GM12872 (cell line): ENCODE measurements at regions not wholly inside any gene's neighbourhood (a gene's known extent, or its start where the extent isn't known, plus 50 kb on each side); places are given as distances from the start of the nearest gene placed in this dataset.

Experiments used
- CTCF ChIP-seq: IDR thresholded peaks from 3 replicates; pipeline ENCODE4 v1.5.1; 2011; ENCODE audit warnings: low read depth, mild to moderate bottlenecking, low read length, moderate library complexity; ENCODE audit not compliant: insufficient read depth

DNA sequence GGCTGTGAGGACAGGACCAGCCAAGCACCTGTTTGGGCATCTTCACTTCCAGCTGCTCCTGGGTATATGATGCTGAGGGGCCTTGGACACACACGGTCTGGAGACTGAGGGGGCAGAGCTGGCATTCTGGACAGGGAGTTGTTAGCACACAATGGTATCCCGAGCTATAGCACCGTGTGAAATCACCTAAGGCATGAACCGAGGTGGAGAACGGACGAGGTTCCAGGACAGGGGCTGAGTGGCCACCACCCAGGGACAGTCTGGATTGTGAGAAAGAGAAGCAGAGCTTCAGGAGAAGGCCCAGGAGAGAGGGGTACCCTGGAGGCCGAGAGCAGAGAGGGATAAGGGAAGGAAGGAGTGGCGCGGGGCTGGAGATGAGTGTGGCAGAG, 571.8 kb downstream of the TCERG1L start:
- no peak for TF ChIP-seq CTCF

GRCh38 chr10:130740166-130740565, 571.4 kb downstream of the TCERG1L start:
- TF ChIP-seq CTCF = no peak

DNA sequence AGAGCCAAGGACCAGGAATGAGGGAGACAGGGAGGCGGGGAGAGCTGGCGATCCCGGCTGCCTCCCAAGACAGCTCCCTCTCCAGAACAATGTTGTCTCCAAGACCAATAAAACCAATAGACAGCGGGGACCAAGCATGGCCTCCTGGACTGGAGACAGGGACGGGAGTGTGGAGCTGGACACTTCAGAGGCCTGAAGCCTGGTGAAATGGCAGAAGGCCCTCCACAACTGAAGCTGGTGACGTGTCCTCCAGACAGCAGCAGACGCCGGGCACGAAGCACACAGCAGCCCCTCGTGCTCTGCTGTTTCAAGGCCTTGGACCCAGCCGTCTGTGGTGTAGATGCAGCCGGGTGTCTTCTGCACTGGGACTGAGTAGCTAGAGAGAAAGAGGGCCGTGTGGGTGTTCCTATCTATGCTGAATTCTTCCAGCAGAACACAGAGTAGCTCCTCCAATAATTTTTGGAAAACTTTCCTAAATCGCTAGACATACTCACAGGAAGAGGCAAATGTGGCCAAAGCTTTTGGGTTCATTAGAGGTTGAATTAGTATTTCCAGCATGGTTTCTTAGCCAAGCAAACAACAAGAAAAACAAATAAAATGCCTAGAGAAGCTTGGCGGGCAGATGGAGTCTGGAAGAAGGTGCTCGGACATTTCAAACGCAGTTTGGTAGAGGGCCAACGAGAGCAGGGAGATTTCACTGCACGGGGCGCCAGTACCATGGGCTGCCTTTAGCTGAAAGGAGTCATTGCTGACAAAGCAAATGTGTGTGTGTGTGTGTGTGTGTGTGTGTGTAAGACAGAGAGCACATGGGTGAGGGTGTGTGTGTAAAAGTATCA, 570.4 kb downstream of the TCERG1L start:
- no peak for TF ChIP-seq CTCF

- TF ChIP-seq CTCF = no peak
These were observed 569.3 kb downstream of the TCERG1L start for GRCh38 chr10:130741901-130742855.

DNA sequence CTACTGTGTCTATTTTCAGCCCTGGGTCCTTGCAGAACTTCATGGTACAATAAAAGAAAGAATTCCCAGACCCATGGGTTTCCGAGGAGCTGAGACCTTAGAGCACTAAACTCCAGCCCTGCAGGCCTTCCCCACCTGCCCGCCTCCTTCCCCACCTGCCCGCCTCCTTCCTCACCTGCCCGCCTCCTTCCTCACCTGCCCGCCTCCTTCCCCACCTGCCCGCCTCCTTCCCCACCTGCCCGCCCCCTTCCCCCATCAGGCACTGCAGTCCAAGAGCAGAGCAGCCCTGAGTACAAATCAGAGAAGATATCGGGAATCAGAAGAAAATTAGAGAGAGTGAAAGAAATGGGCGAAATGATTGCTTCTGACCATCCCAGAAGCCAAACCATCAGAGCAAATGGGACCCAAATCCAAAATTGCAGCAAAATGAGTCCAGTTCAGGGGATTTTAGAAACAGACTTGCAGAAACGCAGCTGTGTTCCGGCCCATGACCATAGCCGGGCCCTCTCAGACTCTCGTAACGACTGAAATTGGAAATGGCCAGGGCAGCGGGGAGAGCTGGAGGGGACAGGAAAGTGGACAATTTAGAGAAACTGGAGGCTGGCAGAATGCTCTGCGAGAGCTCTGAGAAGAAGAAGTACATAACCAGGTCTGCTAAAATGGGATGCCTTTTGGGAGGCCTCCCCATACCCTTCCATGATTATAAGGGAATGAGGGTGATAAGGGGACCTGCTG, 568.4 kb downstream of the TCERG1L start:
- TF ChIP-seq CTCF = no peak

GRCh38 chr10:130743751-130744271, 567.7 kb downstream of the TCERG1L start:
- TF ChIP-seq CTCF = no peak
